Adrenal gland (tissue), 9 donors: ENCODE measurements at regions not wholly inside any gene's neighbourhood (a gene's known extent, or its start where the extent isn't known, plus 50 kb on each side); places are given as distances from the start of the nearest gene placed in this dataset.

ENCODE experiments used
- DNase-seq, 7 donors: peaks; one replicate each; pipeline ENCODE4 v3.0.0-alpha.2; 2019 to 2020
- H3K27ac ChIP-seq, 5 donors: fragments of 200-600 bp; sonication (generic) in 4 of 5; 1 replicate in 3 of 5; 2 replicates in 2 of 5; pipeline versions ENCODE4 v1.5.1 to v1.8.0; 2016 to 2020; ENCODE audit warnings: mild to moderate bottlenecking in 1 of 5
- H3K27me3 ChIP-seq: fragments of 200-600 bp; 2 replicates; pipeline ENCODE4 v1.8.0; 2021
- H3K36me3 ChIP-seq, 2 donors: fragments of 200-600 bp; replicated peaks in 1 of 2; 1 replicate in 1 of 2; 2 replicates in 1 of 2; pipeline versions ENCODE4 v1.5.1 to v1.8.0; 2018 to 2022
- H3K4me1 ChIP-seq, 2 donors: fragments of 200-600 bp; replicated peaks in 1 of 2; 1 replicate in 1 of 2; 2 replicates in 1 of 2; pipeline versions ENCODE4 v1.5.1 to v1.8.0; 2018 to 2021
- H3K4me3 ChIP-seq, 4 donors: fragments of 200-600 bp; sonication (generic) in 3 of 4; one replicate each; pipeline ENCODE4 v1.5.1; 2016 to 2018
- H3K9me3 ChIP-seq, 3 donors: fragments of 200-600 bp; sonication (generic) in 1 of 3; replicated peaks in 1 of 3; 1 replicate in 2 of 3; 2 replicates in 1 of 3; pipeline versions ENCODE4 v1.5.1 to v1.8.0; 2016 to 2021
- POLR2A ChIP-seq, 2 donors: fragments of 450-650 bp; IDR thresholded peaks; one replicate each; pipeline ENCODE4 v1.6.1; 2017; ENCODE audit warnings: antibody characterized with exemption in 2 of 2, mild to moderate bottlenecking in 2 of 2, moderate library complexity in 1 of 2
- WGBS, 4 donors: extraction: QIAGEN DNeasy Blood & Tissue Kit in 2 of 4; methylation state at CpG; one replicate each; pipeline versions ENCODE4 v1.1.5 to v1.1.7; 2013 to 2017; 5-methylcytosine and 5-hydroxymethylcytosine counted together
- intact Hi-C, 2 donors: fragments of 100-400 bp; cut with DNase I; formaldehyde crosslinking; loops; one replicate each; pipeline versions ENCODE4 v1.14.1 to v1.15.0; 2022 to 2023
- TF ChIP-seq, protein P1 (sequence below), 6 experiments: fragments of 450-650 bp in 4 of 6; fragments of 200-600 bp in 2 of 6; sonication (generic) in 1 of 6; IDR thresholded peaks; 1 replicate in 5 of 6; 2 replicates in 1 of 6; pipeline versions ENCODE4 v1.5.1 to v1.8.0; 2016 to 2021; ENCODE audit warnings: antibody characterized with exemption in 6 of 6, mild to moderate bottlenecking in 2 of 6, moderate library complexity in 1 of 6
- donor health status: healthy with polysubstance abuse.
- donor health status: Bipolar disorder and iron deficiency.
- donor health status: DM: yes; HTN: yes; CAD: no.
- donor health status: DM: no; HTN: no; CAD: no.
- donor health status: DM: no; HTN: no; CAD: no.

DNA sequence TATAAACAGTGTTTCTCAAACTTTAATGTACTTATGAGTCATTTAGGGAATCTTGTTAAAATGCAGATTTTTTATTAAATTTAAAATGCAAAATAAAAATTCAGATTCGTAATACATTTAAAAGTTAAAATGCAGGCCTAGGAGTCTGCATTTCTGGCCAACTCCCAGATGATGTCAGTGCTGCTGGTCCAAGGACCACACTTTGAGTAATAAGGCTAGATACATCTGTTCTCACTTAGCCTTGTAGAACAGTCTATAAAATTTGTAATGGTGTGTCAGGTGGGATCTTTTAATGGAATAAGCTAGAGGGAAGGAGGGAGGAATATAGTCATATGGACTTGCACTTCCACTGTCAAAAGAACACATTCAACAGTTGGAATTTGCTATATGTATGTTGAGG, 295.6 kb upstream of the BMP2 start:
- TF ChIP-seq, protein P1, sequence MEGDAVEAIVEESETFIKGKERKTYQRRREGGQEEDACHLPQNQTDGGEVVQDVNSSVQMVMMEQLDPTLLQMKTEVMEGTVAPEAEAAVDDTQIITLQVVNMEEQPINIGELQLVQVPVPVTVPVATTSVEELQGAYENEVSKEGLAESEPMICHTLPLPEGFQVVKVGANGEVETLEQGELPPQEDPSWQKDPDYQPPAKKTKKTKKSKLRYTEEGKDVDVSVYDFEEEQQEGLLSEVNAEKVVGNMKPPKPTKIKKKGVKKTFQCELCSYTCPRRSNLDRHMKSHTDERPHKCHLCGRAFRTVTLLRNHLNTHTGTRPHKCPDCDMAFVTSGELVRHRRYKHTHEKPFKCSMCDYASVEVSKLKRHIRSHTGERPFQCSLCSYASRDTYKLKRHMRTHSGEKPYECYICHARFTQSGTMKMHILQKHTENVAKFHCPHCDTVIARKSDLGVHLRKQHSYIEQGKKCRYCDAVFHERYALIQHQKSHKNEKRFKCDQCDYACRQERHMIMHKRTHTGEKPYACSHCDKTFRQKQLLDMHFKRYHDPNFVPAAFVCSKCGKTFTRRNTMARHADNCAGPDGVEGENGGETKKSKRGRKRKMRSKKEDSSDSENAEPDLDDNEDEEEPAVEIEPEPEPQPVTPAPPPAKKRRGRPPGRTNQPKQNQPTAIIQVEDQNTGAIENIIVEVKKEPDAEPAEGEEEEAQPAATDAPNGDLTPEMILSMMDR (IDR thresholded peaks at IDR 0.05), result no peak
- TF ChIP-seq POLR2A (IDR thresholded peaks at IDR 0.05), result no peak
- no peaks in the 10 kb centered on the region for H3K27me3 ChIP-seq
- H3K36me3 ChIP-seq, result no peaks in the 10 kb centered on the region
- WGBS, 4 donors, result 73 to 78% (median 74%) methylated on average over 1 of the region's 1 CpG
- DNase-seq, result no peak
- H3K4me3 ChIP-seq, result no peak overlapping the region
- H3K9me3 ChIP-seq, result no peaks in the 10 kb centered on the region
- H3K4me1 ChIP-seq, result no peaks in the 10 kb centered on the region
- no peak overlapping the region for H3K27ac ChIP-seq
- intact Hi-C loops, result no loop called here

DNA sequence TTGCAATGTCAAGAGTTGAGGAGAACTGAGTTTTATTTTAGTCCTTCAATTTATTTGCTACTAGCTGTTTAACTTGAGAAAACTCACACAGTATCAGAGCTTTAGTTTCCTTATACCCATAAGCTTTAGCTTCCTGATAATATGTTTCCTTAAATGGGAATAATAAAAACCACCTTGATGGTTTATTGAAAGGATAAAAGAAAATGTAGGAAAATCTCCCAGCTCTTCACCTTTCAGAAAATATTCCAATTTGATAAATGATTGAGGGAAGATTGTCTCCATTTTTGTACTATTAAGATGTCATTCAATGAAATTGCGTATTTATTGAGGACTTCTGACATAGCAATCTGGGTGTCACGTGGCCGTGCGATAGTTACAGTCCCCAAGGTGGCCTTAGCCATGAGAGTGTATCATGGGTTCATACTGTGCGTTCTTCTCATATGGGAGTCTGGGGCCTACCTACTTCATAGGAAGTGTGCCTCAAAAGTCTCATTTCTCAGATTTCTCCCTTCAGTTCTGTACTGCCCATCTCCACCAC, 296.3 kb upstream of the BMP2 start:
- Histone ChIP-seq H3K36me3 (no peaks in the 10 kb centered on the region), H3K4me3 (no peak overlapping the region), H3K9me3 (no peaks in the 10 kb centered on the region), H3K4me1 (no peaks in the 10 kb centered on the region), H3K27me3 (no peaks in the 10 kb centered on the region), H3K27ac (no peak overlapping the region)
- TF ChIP-seq, protein P1 (IDR thresholded peaks at IDR 0.05), result no peak
- TF ChIP-seq POLR2A (IDR thresholded peaks at IDR 0.05), result no peak
- 82 to 94% (median 91%) methylated on average over 5 of the region's 5 CpGs for WGBS, 4 donors
- no peak for DNase-seq
- intact Hi-C loops, result no loop called here

DNA sequence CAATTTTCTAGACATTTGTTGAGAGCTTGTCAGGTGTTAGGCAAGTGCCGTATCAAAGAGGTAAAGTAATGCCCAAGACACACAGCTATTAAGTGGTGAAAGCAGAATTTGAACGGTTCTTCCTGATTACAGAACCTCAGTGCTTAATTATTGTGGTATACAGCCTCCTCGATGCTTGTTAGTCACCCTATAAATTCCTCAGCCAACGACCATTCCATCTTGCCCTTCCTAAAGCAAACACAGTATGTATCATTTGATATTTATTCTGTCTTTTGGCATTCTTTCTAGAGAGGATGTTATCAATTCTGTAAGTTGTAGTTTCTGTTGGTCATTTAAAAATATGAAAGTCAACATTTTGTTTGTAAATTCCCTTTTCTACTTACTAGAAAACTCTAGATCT, 297.8 kb upstream of the BMP2 start:
- H3K4me3 ChIP-seq, result no peak overlapping the region
- H3K36me3 ChIP-seq, result no peaks in the 10 kb centered on the region
- intact Hi-C loops, result no loop called here
- no peaks in the 10 kb centered on the region for H3K27me3 ChIP-seq
- no peak for DNase-seq
- H3K4me1 ChIP-seq, result no peaks in the 10 kb centered on the region
- 58 to 62% (median 59%) methylated on average over 4 of the region's 4 CpGs for WGBS, 4 donors
- no peak for TF ChIP-seq POLR2A (IDR thresholded peaks at IDR 0.05)
- TF ChIP-seq, protein P1 (IDR thresholded peaks at IDR 0.05), result no peak
- H3K9me3 ChIP-seq, result no peaks in the 10 kb centered on the region
- no peak overlapping the region for H3K27ac ChIP-seq

DNA sequence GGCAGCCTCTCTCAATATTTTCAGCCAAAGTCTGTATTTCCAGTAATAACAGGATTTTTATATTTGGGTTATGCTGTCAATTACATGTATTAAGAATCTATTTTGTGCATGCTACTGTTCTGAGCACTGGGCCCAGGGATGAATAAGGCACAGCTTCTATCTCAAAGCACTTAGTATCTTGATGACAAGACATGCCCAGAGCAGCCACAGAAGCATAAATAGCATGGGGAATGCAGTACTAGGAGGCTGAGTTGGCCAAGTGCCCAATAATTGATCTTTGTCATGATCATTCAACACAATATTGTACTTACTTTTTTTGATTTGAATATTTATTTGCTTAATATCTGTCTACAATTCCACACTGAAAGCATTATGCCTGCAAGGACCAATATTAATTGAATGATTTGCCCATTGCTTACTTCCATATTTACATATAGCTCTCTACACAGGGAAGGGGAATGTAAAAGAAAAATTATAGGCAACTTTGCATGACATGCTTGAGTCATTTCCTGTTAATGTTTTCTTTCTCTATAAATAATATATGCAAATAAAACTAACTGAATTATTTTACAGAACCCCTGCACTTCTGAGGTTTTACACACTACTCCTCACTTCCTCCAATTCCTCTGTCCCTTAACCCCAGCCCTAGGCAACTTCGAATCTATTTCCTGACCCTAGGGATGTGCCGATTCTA, 298.9 kb upstream of the BMP2 start:
- 50 to 65% (median 59%) methylated on average over 2 of the region's 2 CpGs for WGBS, 4 donors

More for the DNA sequence above, 298.9 kb upstream of the BMP2 start:
- no peak for DNase-seq
- no peaks in the 10 kb centered on the region for H3K9me3 ChIP-seq
- H3K4me1 ChIP-seq, result no peaks in the 10 kb centered on the region
- H3K27me3 ChIP-seq, result no peaks in the 10 kb centered on the region
- H3K27ac ChIP-seq, result no peak overlapping the region
- H3K36me3 ChIP-seq, result no peaks in the 10 kb centered on the region
- intact Hi-C loops, result no loop called here
- TF ChIP-seq, protein P1 (IDR thresholded peaks at IDR 0.05), result no peak
- TF ChIP-seq POLR2A (IDR thresholded peaks at IDR 0.05), result no peak
- H3K4me3 ChIP-seq, result no peak overlapping the region
